ENCODE measurements at regions not wholly inside any gene's neighbourhood (a gene's known extent, or its start where the extent isn't known, plus 50 kb on each side); places are given as distances from the start of the nearest gene placed in this dataset.

DNA sequence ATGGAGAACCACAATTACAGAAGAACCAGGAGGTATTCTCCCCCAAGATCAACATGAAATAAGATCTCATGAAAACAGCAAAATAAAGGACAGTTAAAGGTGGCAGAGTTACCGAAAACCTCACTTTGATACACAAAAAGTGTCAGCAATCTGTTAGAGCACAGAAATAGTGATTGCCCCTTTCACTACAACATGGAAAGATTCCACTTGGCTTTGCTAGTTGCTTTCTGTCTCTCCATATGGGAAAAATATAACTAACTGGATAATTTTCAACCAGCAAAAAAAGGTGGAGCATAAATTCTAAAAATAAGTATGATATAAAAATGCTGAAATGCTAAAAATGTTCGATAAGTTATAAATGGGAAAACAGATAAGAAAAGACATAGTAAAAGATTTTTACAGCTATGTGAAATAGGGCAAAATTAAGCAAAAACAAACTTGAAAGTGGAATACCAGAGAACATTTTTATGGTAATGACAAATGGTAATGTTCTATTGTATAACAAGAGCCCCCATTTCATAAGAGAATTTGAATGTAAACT, 90.2 kb downstream of the GPR85 start:
- no peaks in the 10 kb centered on the region for H3K4me1 ChIP-seq (ENCODE audit: insufficient read depth, low read length)
- Mint-ChIP-seq H3K27me3 (ENCODE audit: low read depth) (no peaks in the 10 kb centered on the region), H3K4me1 (peaks cover 0 to 4% of the 10 kb centered on the region in 2 experiments; a peak in 2 of 4 replicates), H3K4me3 (no peak overlapping the region), H3K36me3 (ENCODE audit: insufficient read depth in 1 of 3, low read depth in 3 of 3) (no peaks in the 10 kb centered on the region), H3K9me3 (no peaks in the 10 kb centered on the region), H3K27ac (no peak overlapping the region)
- no peak overlapping the region for H3K9ac ChIP-seq (ENCODE audit: extremely low read depth, insufficient read length, low read length)
- no peaks in the 10 kb centered on the region for H3K79me1 ChIP-seq (ENCODE audit: insufficient read depth, low read depth, low read length, poor library complexity, severe bottlenecking)
- H2BK5ac ChIP-seq (ENCODE audit: insufficient read length, low read length): no peak overlapping the region
- H3K4me2 ChIP-seq (ENCODE audit: insufficient read depth, insufficient read length, low read length): no peak overlapping the region
- H3K23me2 ChIP-seq (ENCODE audit: insufficient read length, low read depth, low read length, poor library complexity, severe bottlenecking): no peaks in the 10 kb centered on the region
- H2AFZ ChIP-seq (ENCODE audit: low read length): no peak overlapping the region
- H3K14ac ChIP-seq (ENCODE audit: insufficient read depth, low read length): no peak overlapping the region
- H3K23ac ChIP-seq (ENCODE audit: insufficient read length, low read depth, low read length): no peak overlapping the region
- no peak overlapping the region for H3K4ac ChIP-seq (ENCODE audit: low read depth, low read length)
- H4K5ac ChIP-seq (ENCODE audit: insufficient read length, low read depth, low read length): no peak overlapping the region
- no peak overlapping the region for H4K8ac ChIP-seq (replicated peaks; ENCODE audit: insufficient read length, low read depth, low read length)
- H3K18ac ChIP-seq (ENCODE audit: insufficient read length, low read depth, low read length): no peak overlapping the region
- no peak overlapping the region for H3T11ph ChIP-seq (ENCODE audit: low read length)
- H2AK5ac ChIP-seq (ENCODE audit: insufficient read length, low read length): no peak overlapping the region
- no peaks in the 10 kb centered on the region for H3K9me3 ChIP-seq (ENCODE audit: control insufficient read depth, low read depth, low read length)
- no peak for DNase-seq
- TF ChIP-seq, protein P1, sequence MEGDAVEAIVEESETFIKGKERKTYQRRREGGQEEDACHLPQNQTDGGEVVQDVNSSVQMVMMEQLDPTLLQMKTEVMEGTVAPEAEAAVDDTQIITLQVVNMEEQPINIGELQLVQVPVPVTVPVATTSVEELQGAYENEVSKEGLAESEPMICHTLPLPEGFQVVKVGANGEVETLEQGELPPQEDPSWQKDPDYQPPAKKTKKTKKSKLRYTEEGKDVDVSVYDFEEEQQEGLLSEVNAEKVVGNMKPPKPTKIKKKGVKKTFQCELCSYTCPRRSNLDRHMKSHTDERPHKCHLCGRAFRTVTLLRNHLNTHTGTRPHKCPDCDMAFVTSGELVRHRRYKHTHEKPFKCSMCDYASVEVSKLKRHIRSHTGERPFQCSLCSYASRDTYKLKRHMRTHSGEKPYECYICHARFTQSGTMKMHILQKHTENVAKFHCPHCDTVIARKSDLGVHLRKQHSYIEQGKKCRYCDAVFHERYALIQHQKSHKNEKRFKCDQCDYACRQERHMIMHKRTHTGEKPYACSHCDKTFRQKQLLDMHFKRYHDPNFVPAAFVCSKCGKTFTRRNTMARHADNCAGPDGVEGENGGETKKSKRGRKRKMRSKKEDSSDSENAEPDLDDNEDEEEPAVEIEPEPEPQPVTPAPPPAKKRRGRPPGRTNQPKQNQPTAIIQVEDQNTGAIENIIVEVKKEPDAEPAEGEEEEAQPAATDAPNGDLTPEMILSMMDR (conservative IDR thresholded peaks at IDR 0.05): no peak
- no peak overlapping the region for H2BK120ac ChIP-seq (ENCODE audit: low read depth, low read length, poor library complexity, severe bottlenecking)
- no peaks in the 10 kb centered on the region for H4K20me1 ChIP-seq (ENCODE audit: control insufficient read depth, insufficient read depth, insufficient read length)
- no peak overlapping the region for H4K91ac ChIP-seq (ENCODE audit: insufficient read length, low read depth, low read length)
- no peaks in the 10 kb centered on the region for H3K27me3 ChIP-seq (ENCODE audit: insufficient read depth, low read length)
- no peaks in the 10 kb centered on the region for H3K79me2 ChIP-seq (ENCODE audit: insufficient read depth, low read length)
- H2BK15ac ChIP-seq (ENCODE audit: low read depth, low read length): no peak overlapping the region
- H3K56ac ChIP-seq (ENCODE audit: insufficient read length, low read depth, low read length): no peak overlapping the region
- no peak overlapping the region for H3K27ac ChIP-seq (ENCODE audit: insufficient read length, low read depth, low read length)
- WGBS (ENCODE audit: extremely low coverage, insufficient read length, low lambda C conversion rate): no CpG with 5 or more reads among the region's 2 CpGs
- H2BK20ac ChIP-seq (ENCODE audit: low read depth, low read length, poor library complexity, severe bottlenecking): no peak overlapping the region
- no peak overlapping the region for H2BK12ac ChIP-seq (ENCODE audit: insufficient read length, low read depth, low read length)
